GOT3 (cell line): ENCODE measurements at regions not wholly inside any gene's neighbourhood (a gene's known extent, or its start where the extent isn't known, plus 50 kb on each side); places are given as distances from the start of the nearest gene placed in this dataset.
"Not testable (repeated sequence)": the region's sequence is repeated elsewhere in the genome, so short reads cannot be mapped to it uniquely, and the experiment has no call there.

Experiments
- DNase-seq: peaks from one replicate; lab custom pipeline; 2025; ENCODE audit warnings: mixed read lengths; lab: John Stamatoyannopoulos, UW

- no peak for DNase-seq
These were observed 93.1 kb upstream of the TBCA start for GRCh38 chr5:77869116-77869798.

- DNase-seq: no peak
These were observed 91.8 kb upstream of the TBCA start for GRCh38 chr5:77867914-77868313.

DNA sequence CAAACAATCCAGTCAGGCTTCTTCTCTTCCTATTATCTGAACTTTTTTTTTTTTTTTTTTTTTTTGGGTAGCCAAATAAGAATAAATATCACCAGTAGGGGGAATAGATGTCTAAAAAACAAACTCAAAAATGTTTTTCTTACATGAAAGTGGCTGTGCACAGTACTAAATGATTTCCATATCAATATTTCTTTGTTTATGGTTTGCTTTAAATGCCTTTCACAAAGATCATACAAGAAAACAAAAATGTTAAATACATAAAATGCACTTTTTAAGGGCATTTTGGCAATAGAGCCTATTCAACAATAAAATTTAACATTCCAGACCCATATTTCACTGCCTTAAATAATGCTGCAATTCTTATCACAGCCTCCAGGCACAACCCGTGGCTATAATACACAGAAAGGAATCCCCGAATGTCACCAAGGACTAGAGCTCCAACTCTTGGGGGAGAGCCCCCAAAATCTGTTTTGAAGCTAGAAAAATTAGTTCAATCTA is 91.1 kb upstream of the TBCA start:
- DNase-seq: no peak

DNA sequence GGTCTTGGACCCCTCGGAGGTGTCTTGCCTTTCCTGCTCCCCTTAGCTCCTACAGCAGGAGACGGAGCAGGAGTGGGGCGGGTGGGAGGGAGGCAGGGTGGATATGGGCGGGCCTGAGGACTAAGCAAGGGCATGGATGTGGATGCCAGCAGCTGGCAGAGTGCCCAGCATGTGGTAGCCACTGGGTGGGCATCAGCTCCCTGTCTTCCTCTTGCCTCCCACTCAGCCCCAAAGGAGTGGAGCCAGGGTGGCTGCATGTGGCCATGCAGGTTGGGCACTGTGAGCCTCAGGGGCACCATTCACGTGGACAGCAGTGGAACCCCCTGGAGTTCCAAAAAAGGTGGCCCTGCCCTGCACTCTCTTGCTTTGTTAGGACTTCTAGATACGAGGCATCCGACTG is 90.1 kb upstream of the TBCA start:
- no peak for DNase-seq

- DNase-seq: no peak
These were observed 88.9 kb upstream of the TBCA start for GRCh38 chr5:77864997-77865396.

- no peak for DNase-seq
These were observed 87.0 kb upstream of the TBCA start for GRCh38 chr5:77863181-77863580.

GRCh38 chr5:77861576-77861975 is 85.4 kb upstream of the TBCA start:
- DNase-seq: no peak

DNA sequence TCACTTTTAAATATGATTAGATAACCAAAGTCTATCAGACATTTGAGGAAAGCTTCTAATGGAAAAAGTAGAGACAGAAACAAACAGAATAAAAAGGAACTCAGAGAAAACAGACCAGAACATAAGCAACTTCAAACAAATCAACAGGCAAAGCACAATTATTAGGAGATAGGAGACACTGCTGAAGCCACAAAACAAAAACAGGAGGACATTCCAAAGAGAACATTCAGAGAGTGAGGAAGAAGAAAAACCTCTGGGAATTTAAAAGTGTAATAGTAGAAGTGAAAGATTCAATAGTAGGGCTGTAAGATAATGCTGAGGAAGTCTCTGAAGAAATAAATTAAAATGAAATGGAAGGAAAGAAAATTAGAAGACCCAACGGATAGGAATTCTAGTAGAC is 83.2 kb upstream of the TBCA start:
- no peak for DNase-seq

DNA sequence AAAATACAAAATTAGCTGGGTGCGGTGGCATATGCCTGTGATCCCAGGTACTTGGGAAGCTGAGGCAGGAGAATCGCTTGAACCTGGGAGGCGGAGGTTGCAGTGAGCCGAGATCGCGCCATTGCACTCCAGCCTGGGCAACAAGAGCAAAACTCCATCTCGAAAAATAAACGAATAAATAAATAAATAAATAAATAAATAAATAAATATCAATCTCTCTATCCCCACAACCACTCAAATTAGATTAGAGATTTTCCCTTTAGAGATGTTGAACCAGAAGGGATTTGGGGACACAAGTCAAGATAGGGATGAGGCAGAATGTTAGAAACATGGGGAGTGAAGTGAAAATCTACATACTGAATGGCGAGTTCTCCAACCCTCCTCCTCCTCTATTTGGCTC is 82.5 kb upstream of the TBCA start:
- not testable (repeated sequence) for DNase-seq

- DNase-seq: no peak
These were observed 79.2 kb upstream of the TBCA start for GRCh38 chr5:77855369-77855768.

- no peak for DNase-seq
These were observed 77.3 kb upstream of the TBCA start for GRCh38 chr5:77853353-77853907.

- no peak for DNase-seq
These were observed 76.6 kb upstream of the TBCA start for GRCh38 chr5:77852514-77853352.

DNA sequence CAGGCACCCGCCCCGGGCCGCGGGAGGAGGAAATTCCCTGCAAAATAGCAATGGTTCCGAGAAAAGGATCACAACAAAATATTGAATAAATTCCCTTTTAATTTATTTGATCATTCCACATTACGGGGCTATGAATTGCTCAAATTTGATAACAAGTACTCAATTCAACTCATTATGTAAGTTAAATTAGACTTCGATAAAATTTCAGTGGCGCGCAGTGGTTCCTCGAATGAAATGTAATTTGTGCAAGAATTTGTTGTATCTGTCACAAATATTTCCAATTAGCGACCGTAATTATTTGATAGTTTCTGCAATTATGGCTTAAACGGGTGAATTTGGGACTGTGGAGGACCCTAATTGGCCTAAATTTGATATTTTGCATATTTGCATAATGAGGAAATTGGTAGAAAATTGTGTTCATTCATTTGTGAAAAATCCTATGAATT is 76.0 kb upstream of the TBCA start:
- DNase-seq: no peak

DNA sequence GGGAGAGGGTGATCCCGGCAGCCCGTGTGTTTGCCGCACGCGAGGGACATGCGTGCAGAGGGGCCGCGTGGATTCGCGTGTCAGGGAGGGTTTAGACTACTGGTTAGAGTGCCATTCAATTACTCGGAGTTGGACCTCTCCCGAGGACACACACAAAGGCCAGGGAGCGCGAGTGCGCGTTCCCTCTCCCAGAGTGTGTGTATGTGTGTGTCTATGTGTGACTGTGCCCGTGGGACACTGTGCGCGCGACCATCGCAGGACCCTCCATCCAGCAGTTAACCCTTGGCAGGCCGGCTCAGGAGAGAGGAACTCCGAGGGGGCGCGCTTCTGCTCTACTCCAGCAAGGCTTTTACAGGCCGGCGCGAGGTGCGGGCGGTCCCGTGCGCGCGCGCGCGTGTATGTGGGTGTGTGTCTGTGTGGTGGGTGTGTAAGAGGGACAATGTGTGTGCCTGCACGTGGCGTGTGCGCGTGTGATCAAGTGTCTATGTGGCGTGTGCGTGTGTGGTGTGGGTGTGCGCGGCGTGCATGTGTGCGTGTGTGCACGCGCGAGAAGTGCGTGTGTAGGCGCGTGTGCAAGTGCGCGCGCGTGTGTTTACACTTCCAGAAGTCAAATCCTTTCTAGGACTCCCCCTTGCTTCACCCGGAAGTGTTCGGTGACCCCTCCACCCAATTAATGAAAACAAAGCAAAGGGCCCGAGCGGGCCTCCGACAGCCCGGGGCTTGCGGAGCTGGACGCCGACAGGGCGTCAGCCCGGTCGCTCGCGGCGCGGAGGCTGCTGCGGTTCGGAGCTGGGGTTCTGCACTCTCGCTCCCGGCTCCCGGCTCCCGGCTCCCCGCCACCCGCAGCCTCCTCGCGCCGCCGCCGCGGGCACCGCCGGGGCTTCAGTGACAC is 75.3 kb upstream of the TBCA start:
- DNase-seq: no peak

DNA sequence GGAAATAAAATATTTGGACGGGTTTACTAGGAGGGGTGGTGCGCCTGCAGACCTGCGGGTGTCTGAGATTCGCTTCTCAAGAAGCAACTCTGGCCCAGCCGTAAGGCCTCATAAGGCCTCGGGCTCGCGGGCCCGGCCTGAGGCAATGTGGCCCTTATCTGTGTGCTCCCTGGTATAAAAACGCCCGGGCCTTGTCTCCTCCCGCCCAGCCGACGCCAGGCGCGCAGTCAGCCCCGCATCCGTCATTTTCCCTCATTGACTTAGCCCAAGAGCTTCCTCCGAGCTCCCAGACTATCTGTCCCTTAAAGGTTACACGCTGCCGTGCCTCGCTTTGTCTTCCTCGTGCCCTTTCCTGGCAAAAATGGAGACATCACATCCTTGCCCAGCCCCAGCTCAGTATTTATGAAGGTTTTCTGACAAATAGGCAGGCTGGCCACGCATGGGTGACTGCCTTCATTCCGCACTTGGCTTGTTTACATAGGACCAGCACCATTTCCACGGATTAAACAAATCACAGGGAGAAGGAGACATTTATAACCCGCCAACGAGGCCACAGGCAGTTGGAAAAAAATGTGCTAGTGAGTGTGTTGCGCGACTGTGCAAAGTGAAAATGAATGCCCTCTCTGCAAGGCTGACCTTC is 74.5 kb upstream of the TBCA start:
- DNase-seq: no peak

DNA sequence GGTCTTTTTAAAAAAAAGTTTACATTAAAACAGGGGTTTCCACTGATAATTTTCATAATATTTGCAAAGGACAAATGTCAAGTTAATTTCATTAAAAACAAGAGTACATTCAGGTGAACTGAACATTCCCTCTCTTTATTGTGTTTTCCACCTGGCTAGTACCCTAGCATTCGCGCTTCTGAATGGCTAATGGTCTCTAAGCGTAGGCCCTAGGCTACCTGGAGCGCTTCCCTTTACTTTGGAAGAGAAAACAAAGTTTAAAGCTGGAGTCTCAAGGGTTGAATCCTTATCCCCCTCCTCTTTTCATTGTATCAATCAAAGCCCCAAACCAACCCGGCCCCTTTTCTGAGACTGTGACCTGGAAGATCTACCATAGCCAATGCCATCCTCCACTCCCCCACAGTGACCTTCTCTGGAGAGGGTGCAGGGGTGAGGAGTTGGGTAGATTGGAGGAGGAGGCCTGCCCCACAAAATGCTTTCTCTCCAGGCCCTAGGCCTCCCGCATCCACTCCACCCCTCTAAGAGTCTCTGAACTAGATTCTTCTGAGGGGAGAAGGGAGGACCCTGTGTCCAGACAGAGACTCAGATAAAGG is 73.3 kb upstream of the TBCA start:
- no peak for DNase-seq

GRCh38 chr5:77847814-77848290 is 71.7 kb upstream of the TBCA start:
- no peak for DNase-seq

DNA sequence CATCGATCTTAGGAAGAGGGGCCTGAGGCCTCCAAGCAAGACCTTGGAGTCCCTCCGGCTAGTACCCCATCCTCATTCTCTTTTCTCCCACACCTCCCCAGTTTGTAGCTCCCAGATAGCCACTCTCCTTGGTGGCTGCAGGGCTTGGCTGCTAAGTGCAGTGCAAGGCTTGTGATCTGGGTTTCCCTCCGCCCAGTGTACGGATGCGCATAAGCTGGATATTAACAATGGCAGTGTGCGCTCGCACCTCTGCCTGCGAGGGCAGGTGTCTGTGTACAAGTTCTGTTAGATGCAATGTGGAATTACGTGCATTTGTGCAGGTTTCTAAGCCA is 71.0 kb upstream of the TBCA start:
- no peak for DNase-seq

DNA sequence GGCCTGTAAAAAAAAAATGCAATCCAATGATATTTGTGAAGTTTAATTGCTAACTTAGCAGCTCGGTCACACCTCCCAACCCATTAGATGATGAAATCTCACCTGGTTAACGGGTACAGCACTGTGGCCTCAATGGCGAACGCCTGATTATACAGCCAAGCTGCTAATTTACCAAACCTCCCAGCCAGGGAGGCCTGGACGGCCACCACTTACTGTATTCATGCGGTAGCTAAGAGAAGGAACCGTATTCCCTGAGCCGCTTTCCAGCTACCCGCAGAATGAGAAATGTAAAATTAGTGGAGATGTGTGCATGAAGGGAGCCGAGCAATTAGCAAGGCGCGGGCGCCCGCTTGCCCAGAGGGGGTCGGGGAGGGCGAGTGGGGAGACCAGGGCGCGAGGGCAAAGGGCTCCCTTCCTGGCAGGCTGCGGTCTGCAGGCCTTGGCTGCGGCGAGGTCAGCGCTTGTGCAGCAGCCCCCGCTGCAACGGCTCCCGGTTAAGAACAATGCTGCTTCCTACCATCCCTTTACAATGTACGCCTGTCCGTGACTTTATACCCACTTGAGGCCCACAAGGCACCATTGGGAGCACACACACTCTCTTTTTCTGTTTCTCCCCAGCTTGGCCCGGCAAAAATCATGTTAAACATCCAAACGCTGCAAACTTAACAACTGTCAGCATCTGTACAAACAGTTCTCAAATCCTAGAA is 70.4 kb upstream of the TBCA start:
- no peak for DNase-seq

DNA sequence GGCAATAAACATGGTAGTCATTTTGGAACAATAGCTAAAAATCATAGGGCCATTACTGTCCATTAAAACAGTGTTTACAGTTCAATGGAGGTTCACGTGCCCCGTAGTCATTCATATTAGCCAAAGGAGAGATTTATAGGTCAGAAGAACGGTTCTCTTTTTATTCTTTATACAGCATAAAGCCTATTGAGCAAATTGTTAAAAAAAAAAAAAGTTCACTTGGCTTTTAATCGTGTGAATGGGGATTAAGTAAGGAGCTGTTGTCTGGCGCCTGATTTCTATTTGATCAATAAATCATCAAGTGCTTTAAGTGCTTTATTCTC is 69.1 kb upstream of the TBCA start:
- DNase-seq: no peak
